ENCODE measurements at regions not wholly inside any gene's neighbourhood (a gene's known extent, or its start where the extent isn't known, plus 50 kb on each side); places are given as distances from the start of the nearest gene placed in this dataset.

- intact Hi-C loops (cut with DNase I, micrococcal nuclease): no loop called here
- Histone ChIP-seq H3K36me3 (ENCODE audit: insufficient read depth, low read length) (no peaks in the 10 kb centered on the region), H3K9me3 (ENCODE audit: control insufficient read depth in 1 of 2, insufficient read depth in 1 of 2, low read length in 2 of 2) (no peaks in the 10 kb centered on the region), H3K4me1 (ENCODE audit: insufficient read depth, low read length) (no peaks in the 10 kb centered on the region), H3K27me3 (ENCODE audit: control insufficient read depth in 1 of 2, insufficient read depth in 2 of 2, low read length in 2 of 2) (no peaks in the 10 kb centered on the region), H3K27ac (ENCODE audit: low read depth in 1 of 2, low read length in 2 of 2) (no peak overlapping the region), H3K4me3 (ENCODE audit: low read length) (no peak overlapping the region)
- Mint-ChIP-seq H3K4me1 (ENCODE audit: low read depth) (no peaks in the 10 kb centered on the region), H3K9me3 (no peaks in the 10 kb centered on the region), H3K36me3 (ENCODE audit: low read depth) (no peaks in the 10 kb centered on the region), H3K27me3 (no peaks in the 10 kb centered on the region), H3K4me3 (no peak overlapping the region), H3K27ac (no peak overlapping the region)
- ChIA-PET CTCF (no interaction called here), POLR2A (no interaction called here)
- ATAC-seq (ENCODE audit: poor library complexity): no peak
- DNase-seq: no peak
- TF ChIP-seq CTCF (IDR thresholded peaks at IDR 0.05): no peak
Observed at GRCh38 chr3:104755791-104756190, 610.9 kb upstream of the ALCAM start.

- POLR2A ChIA-PET: no interaction called here
- CTCF ChIA-PET: no interaction called here
Observed at GRCh38 chr3:104763007-104763406, 603.7 kb upstream of the ALCAM start.

GRCh38 chr3:104764496-104764895 lies 602.2 kb upstream of the ALCAM start:
- H3K27ac ChIP-seq (ENCODE audit: low read depth in 1 of 2, low read length in 2 of 2): no peak overlapping the region
- H3K4me1 Mint-ChIP-seq (ENCODE audit: low read depth): no peaks in the 10 kb centered on the region
- H3K9me3 Mint-ChIP-seq: no peaks in the 10 kb centered on the region
- H3K36me3 ChIP-seq (ENCODE audit: insufficient read depth, low read length): no peaks in the 10 kb centered on the region
- intact Hi-C loops (cut with DNase I, micrococcal nuclease): no loop called here
- CTCF ChIA-PET: no interaction called here
- H3K4me1 ChIP-seq (ENCODE audit: insufficient read depth, low read length): no peaks in the 10 kb centered on the region
- no peaks in the 10 kb centered on the region for H3K36me3 Mint-ChIP-seq (ENCODE audit: low read depth)
- H3K4me3 ChIP-seq (ENCODE audit: low read length): no peak overlapping the region
- POLR2A ChIA-PET: no interaction called here
- DNase-seq: no peak
- no peak overlapping the region for H3K27ac Mint-ChIP-seq
- no peak for TF ChIP-seq CTCF (IDR thresholded peaks at IDR 0.05)
- no peak for ATAC-seq (ENCODE audit: poor library complexity)
- H3K9me3 ChIP-seq (ENCODE audit: control insufficient read depth in 1 of 2, insufficient read depth in 1 of 2, low read length in 2 of 2): no peaks in the 10 kb centered on the region
- H3K27me3 Mint-ChIP-seq: no peaks in the 10 kb centered on the region
- no peaks in the 10 kb centered on the region for H3K27me3 ChIP-seq (ENCODE audit: control insufficient read depth in 1 of 2, insufficient read depth in 2 of 2, low read length in 2 of 2)
- H3K4me3 Mint-ChIP-seq: no peak overlapping the region

More at GRCh38 chr3:104763007-104763406, 603.7 kb upstream of the ALCAM start:
- H3K4me1 ChIP-seq (ENCODE audit: insufficient read depth, low read length): no peaks in the 10 kb centered on the region
- no peak overlapping the region for H3K27ac ChIP-seq (ENCODE audit: low read depth in 1 of 2, low read length in 2 of 2)
- no peak overlapping the region for H3K4me3 Mint-ChIP-seq
- H3K4me3 ChIP-seq (ENCODE audit: low read length): no peak overlapping the region
- H3K9me3 ChIP-seq (ENCODE audit: control insufficient read depth in 1 of 2, insufficient read depth in 1 of 2, low read length in 2 of 2): no peaks in the 10 kb centered on the region
- no peaks in the 10 kb centered on the region for H3K9me3 Mint-ChIP-seq
- H3K27ac Mint-ChIP-seq: no peak overlapping the region
- no peaks in the 10 kb centered on the region for H3K27me3 Mint-ChIP-seq
- intact Hi-C loops (cut with DNase I, micrococcal nuclease): no loop called here
- no peak for DNase-seq
- no peaks in the 10 kb centered on the region for H3K4me1 Mint-ChIP-seq (ENCODE audit: low read depth)
- no peaks in the 10 kb centered on the region for H3K36me3 ChIP-seq (ENCODE audit: insufficient read depth, low read length)
- no peaks in the 10 kb centered on the region for H3K36me3 Mint-ChIP-seq (ENCODE audit: low read depth)
- no peaks in the 10 kb centered on the region for H3K27me3 ChIP-seq (ENCODE audit: control insufficient read depth in 1 of 2, insufficient read depth in 2 of 2, low read length in 2 of 2)
- TF ChIP-seq CTCF (IDR thresholded peaks at IDR 0.05): no peak
- ATAC-seq (ENCODE audit: poor library complexity): no peak
